PC-9 (cell line): ENCODE measurements at regions not wholly inside any gene's neighbourhood (a gene's known extent, or its start where the extent isn't known, plus 50 kb on each side); places are given as distances from the start of the nearest gene placed in this dataset.

ENCODE experiments used
- BruUV-seq: library from RNA; stranded (reverse); fragments of 400-500 nt; replicated peaks from 2 replicates; lab custom pipeline; 2021; lab: Mats Ljungman, UMichigan
- CTCF ChIA-PET: fragments of 300-600 bp; sonication (Branson Sonifier 250); formaldehyde crosslinking; loops from one replicate; lab custom pipeline; 2022; ENCODE audit warnings: antibody characterized with exemption; lab: Charles Lee
- POLR2A ChIA-PET: fragments of 300-600 bp; sonication (Branson Sonifier 250); formaldehyde crosslinking; loops from one replicate; lab custom pipeline; 2022; ENCODE audit warnings: antibody characterized with exemption; ENCODE audit not compliant: unreplicated experiment; lab: Charles Lee
- DNase-seq, 2 experiments: peaks; one replicate each; pipeline versions ENCODE4 v3.0.0 to v3.0.0-alpha.2; 2015 to 2022; ENCODE audit warnings: mixed read lengths in 1 of 2
- H2AFZ ChIP-seq: fragments of 200-600 bp; sonication (generic); 2 replicates; pipeline ENCODE4 v1.8.1; 2017; ENCODE audit warnings: antibody characterized with exemption
- H3F3A ChIP-seq: fragments of 200-600 bp; sonication (generic); 2 replicates; pipeline ENCODE4 v1.8.1; 2017; ENCODE audit warnings: antibody characterized with exemption, mild to moderate bottlenecking, low read depth; ENCODE audit not compliant: insufficient read depth
- H3K27ac ChIP-seq: fragments of 200-600 bp; sonication (generic); 2 replicates; pipeline ENCODE4 v1.6.1; 2016; ENCODE audit warnings: mixed run types
- H3K27me3 ChIP-seq: fragments of 200-600 bp; sonication (generic); 2 replicates; pipeline ENCODE4 v1.6.1; 2016; ENCODE audit warnings: low read depth, mixed run types; ENCODE audit not compliant: insufficient read depth
- H3K36me3 ChIP-seq: fragments of 200-600 bp; sonication (generic); 2 replicates; pipeline ENCODE4 v1.6.1; 2016; ENCODE audit warnings: low read depth, mixed run types
- H3K4me1 ChIP-seq: fragments of 200-600 bp; sonication (generic); replicated peaks from 2 replicates; pipeline ENCODE4 v1.6.1; 2016; ENCODE audit warnings: mixed run types; ENCODE audit not compliant: insufficient read depth
- H3K4me2 ChIP-seq: fragments of 200-600 bp; sonication (generic); 2 replicates; pipeline ENCODE4 v1.6.1; 2017; ENCODE audit warnings: mixed run types
- H3K4me3 ChIP-seq: fragments of 200-600 bp; sonication (generic); 2 replicates; pipeline ENCODE4 v1.6.1; 2016; ENCODE audit warnings: mixed run types
- H3K79me2 ChIP-seq: fragments of 200-600 bp; sonication (generic); 2 replicates; pipeline ENCODE4 v1.6.1; 2017; ENCODE audit warnings: low read depth, mixed run types
- H3K9me2 ChIP-seq: fragments of 200-600 bp; sonication (generic); 2 replicates; pipeline ENCODE4 v1.8.1; 2017; ENCODE audit warnings: mild to moderate bottlenecking; ENCODE audit not compliant: insufficient read depth
- H3K9me3 ChIP-seq: fragments of 200-600 bp; sonication (generic); 2 replicates; pipeline ENCODE4 v1.8.1; 2016; ENCODE audit warnings: low read depth; ENCODE audit not compliant: insufficient read depth
- H4K20me1 ChIP-seq: fragments of 200-600 bp; sonication (generic); 2 replicates; pipeline ENCODE4 v1.8.1; 2017; ENCODE audit not compliant: insufficient read depth
- CTCF ChIP-seq: fragments of 200-600 bp; sonication (generic); conservative IDR thresholded peaks from 2 replicates; pipeline ENCODE4 v1.6.1; 2017; ENCODE audit warnings: mixed run types, antibody characterized with exemption, mild to moderate bottlenecking, moderate library complexity
- EZH2 ChIP-seq: fragments of 200-600 bp; sonication (generic); IDR thresholded peaks from 2 replicates; pipeline ENCODE4 v1.8.0; 2017; ENCODE audit warnings: antibody characterized with exemption, low read depth
- intact Hi-C: fragments of 100-400 bp; cut with micrococcal nuclease; formaldehyde crosslinking; loops from one replicate; pipeline ENCODE4 v1.10.0; 2022; ENCODE audit not compliant: unreplicated experiment

DNA sequence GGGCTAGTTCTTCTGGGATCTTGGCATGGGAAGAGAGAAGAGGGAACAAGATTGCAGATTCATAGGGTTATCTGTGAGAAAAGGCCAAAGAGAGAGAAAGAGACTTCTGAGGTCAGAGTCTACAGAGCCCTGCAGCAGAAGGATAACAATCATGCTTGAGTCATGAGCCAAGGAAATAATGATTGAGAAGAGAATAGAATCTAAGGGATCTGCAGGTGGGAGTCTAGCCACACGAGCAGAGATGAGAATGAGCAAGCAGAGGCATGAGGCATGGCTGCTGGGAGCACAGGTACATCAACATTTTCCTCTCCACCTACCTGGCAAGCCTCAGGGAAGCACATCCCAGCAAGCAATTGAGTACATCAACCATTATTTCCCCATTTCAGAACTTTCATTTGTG lies 303.7 kb downstream of the LRIG3 start:
- intact Hi-C loops: no loop called here
- TF ChIP-seq CTCF (no peak), EZH2 (no peak)
- no peak overlapping the region for H3K4me3 ChIP-seq
- no peaks in the 10 kb centered on the region for H3F3A ChIP-seq
- no peak overlapping the region for H3K27ac ChIP-seq
- H3K9me3 ChIP-seq: no peaks in the 10 kb centered on the region
- no peak overlapping the region for H3K4me2 ChIP-seq
- H3K27me3 ChIP-seq: no peaks in the 10 kb centered on the region
- no TSS peak for BruUV-seq
- no peaks in the 10 kb centered on the region for H3K9me2 ChIP-seq
- DNase-seq: no peak
- no peaks in the 10 kb centered on the region for H3K4me1 ChIP-seq
- H2AFZ ChIP-seq: no peak overlapping the region
- H3K36me3 ChIP-seq: no peaks in the 10 kb centered on the region
- no peaks in the 10 kb centered on the region for H4K20me1 ChIP-seq
- ChIA-PET CTCF (no interaction called here), POLR2A (no interaction called here)
- H3K79me2 ChIP-seq: no peaks in the 10 kb centered on the region

- no peak for DNase-seq
- Histone ChIP-seq H3K27me3 (no peaks in the 10 kb centered on the region), H3K4me3 (no peak overlapping the region), H3K9me2 (no peaks in the 10 kb centered on the region), H3K9me3 (no peaks in the 10 kb centered on the region), H3K4me2 (no peak overlapping the region), H3K4me1 (no peaks in the 10 kb centered on the region), H2AFZ (no peak overlapping the region), H3K36me3 (no peaks in the 10 kb centered on the region), H3F3A (no peaks in the 10 kb centered on the region), H3K79me2 (no peaks in the 10 kb centered on the region), H4K20me1 (no peaks in the 10 kb centered on the region), H3K27ac (no peak overlapping the region)
- TF ChIP-seq CTCF (no peak), EZH2 (no peak)
- ChIA-PET POLR2A (no interaction called here), CTCF (no interaction called here)
- no TSS peak for BruUV-seq
- intact Hi-C loops: no loop called here
These were observed 299.2 kb downstream of the LRIG3 start for GRCh38 chr12:58621126-58621525.

DNA sequence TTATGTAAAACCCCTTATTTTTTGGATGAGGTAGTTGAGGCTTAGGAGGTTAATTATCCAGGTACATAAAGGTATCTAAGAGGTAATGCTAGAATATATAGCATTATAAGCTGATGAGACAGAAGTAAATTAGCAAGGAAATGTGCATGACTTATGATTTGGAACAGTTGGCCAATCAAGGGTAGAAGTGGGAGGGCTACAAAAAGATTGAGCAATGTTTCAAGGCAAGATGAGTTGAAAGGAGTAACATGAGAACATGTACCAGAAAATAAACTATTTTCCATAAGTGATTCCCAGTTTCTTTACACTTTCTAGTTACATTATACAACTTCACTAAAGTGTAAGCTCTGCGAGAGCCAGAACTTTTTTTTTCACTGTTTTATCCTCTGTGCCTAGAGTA lies 290.9 kb downstream of the LRIG3 start:
- intact Hi-C loops: no loop called here
- Histone ChIP-seq H3K27me3 (no peaks in the 10 kb centered on the region), H2AFZ (no peak overlapping the region), H3K79me2 (no peaks in the 10 kb centered on the region), H3K9me3 (no peaks in the 10 kb centered on the region), H3K4me1 (no peaks in the 10 kb centered on the region), H3K4me2 (no peak overlapping the region), H3K27ac (no peak overlapping the region), H3K9me2 (no peaks in the 10 kb centered on the region), H3F3A (no peaks in the 10 kb centered on the region), H3K36me3 (no peaks in the 10 kb centered on the region), H3K4me3 (no peak overlapping the region), H4K20me1 (no peaks in the 10 kb centered on the region)
- ChIA-PET CTCF (no interaction called here), POLR2A (no interaction called here)
- no TSS peak for BruUV-seq
- DNase-seq: no peak
- TF ChIP-seq EZH2 (no peak), CTCF (no peak)
